HG02870 (cell line): ENCODE measurements at regions not wholly inside any gene's neighbourhood (a gene's known extent, or its start where the extent isn't known, plus 50 kb on each side); places are given as distances from the start of the nearest gene placed in this dataset.

Source experiments
- ATAC-seq: cut with Tn5 transposase; IDR thresholded peaks from one replicate; pipeline ENCODE4 v1.9.1; 2021; ENCODE audit warnings: mild to moderate bottlenecking, moderate library complexity; ENCODE audit not compliant: unreplicated experiment

GRCh38 chr3:127033171-127033570 is 50.3 kb downstream of the PLXNA1 start:
- no peak for ATAC-seq

GRCh38 chr3:127033786-127034185 is 50.9 kb downstream of the PLXNA1 start:
- no peak for ATAC-seq

DNA sequence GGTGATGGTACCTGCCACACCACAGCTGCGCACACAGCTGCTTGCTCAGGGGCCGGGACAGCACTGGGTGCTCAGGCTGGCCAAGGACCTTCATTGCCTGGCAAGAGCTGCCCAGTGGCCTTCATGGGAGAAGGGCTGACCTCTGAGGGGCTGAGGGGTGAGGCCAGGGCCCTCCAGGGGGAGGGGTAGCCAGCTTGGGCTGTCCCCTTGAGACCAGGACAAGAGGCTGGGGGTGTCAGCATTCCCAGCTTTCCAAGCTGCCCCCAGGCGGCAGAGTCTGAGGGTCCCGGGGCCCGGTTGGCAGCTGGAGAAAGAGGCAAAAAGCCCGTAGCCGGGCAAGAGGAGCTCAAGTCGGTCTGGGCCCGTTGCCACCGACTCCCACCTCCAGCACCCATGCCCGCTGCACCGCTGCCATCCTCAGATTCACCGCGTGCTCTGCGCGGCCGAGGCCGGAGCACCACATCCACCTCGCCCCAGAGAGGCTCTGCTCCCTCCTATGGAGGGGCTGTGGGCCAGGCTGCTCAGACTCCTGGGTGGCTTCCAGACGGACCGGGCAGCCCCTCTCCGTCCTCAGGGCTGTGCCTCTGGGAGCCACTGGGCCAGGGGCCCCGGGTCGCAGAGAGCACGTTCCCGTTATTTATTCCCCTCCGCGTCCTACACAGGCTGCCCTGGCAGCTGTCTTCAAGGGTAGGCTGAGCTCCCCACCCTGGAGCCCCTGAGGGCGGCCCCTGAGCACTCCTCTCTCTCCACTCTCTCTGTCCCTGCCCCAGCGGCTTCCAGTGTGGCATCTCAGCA is 51.5 kb downstream of the PLXNA1 start:
- ATAC-seq, result no peak

GRCh38 chr3:127034990-127035652 is 52.2 kb downstream of the PLXNA1 start:
- no peak for ATAC-seq

GRCh38 chr3:127035677-127036076 is 52.8 kb downstream of the PLXNA1 start:
- ATAC-seq, result no peak

DNA sequence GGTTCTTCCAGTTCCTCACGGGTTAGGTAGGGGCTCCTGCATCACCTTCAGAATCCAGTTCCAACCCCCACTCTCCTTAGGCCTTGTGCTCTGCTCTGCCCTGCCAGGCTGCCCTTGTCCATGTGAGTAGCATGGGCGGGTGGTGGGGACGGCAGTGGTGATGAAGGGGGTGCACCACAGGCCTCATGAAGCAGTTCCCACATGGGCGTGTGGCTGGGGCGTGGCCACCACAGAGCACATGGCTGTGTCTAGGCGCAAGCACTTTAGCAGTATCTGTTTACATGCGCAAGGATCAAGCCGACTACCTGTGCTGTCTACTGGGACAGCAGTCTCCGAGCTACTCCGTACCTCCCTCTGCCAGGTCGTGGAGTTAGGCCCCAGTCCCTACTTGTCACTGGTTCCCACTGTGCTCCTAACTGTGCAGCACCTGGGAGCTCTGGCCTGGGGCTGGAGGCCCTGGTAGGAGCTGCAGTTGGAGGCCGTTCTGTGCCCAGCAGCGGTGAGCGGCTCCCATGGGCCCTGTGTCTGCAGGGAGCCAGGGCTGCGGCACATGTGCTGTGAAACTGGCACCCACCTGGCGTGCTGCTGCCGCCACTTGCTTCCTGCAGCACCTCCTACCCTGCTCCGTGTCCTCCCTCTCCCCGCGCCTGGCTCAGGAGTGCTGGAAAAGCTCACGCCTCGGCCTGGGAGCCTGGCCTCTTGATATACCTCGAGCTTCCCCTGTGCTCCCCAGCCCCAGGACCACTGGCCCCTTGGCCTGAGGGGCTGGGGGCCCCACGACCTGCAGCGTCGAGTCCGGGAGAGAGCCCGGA is 53.5 kb downstream of the PLXNA1 start:
- ATAC-seq, result no peak

- no peak for ATAC-seq
These were observed 54.1 kb downstream of the PLXNA1 start for GRCh38 chr3:127037021-127037400.

DNA sequence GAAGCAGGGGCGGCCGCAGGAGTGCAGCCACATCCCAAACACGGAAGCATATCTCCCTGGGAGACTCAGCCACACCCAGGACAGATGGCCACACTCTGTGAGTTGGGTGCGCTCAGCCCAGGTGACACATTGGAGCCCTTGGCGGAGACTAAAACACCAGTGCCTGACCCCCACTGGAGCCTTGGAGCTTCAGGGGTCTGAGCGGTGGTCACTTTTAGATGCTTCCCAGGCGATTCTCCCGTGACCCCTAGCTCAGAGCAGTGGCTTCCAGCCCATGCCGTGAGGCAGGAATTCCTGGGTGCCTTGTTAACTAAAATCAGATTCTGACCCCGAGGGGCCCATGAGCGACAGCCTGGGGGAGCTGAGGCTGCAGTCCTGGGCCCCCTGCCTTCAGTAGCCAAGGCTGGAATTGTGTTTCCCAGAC is 54.5 kb downstream of the PLXNA1 start:
- no peak for ATAC-seq

DNA sequence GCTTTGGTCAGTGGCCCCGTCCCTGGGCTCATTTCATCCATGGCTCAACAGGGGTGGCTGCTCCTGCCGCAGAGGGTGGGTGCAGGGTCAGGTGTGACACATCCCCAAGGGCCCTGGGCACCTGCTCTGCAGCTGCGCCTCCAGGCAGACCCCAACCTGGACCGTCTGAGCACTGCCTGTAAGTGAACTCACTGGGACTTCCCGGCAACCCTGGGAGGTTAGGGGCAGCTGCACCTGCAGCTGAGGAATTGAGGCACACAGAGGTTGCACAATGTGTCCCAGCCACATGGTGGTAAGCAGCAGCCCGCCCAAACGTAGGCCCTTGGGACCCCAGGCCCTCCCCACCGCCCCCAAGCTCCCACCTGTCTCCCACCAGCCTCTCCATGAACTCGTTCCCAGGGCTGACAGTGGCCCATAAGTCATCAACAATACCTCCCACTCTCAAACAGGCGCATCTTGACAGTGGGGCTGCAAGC is 55.1 kb downstream of the PLXNA1 start:
- ATAC-seq, result no peak

DNA sequence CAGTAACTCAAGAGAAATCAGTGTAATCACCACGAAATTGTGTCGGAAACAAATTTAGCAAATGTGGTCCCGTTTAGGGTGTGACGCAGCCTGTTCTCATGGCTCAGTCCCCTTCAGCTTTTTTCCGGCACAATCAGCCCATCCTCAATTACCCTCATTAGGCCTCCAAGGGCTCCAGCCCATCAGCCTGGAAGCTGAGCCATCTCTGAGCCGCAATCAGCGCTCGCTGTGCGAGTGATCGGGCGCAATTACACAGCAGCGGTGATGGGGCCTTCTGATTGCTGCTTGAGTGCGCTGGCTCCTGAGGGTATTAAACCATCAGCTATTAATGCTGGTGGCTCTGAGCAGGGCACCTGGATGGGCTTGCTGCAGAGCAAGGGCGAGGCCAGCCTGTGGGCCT is 55.6 kb downstream of the PLXNA1 start:
- ATAC-seq, result no peak

DNA sequence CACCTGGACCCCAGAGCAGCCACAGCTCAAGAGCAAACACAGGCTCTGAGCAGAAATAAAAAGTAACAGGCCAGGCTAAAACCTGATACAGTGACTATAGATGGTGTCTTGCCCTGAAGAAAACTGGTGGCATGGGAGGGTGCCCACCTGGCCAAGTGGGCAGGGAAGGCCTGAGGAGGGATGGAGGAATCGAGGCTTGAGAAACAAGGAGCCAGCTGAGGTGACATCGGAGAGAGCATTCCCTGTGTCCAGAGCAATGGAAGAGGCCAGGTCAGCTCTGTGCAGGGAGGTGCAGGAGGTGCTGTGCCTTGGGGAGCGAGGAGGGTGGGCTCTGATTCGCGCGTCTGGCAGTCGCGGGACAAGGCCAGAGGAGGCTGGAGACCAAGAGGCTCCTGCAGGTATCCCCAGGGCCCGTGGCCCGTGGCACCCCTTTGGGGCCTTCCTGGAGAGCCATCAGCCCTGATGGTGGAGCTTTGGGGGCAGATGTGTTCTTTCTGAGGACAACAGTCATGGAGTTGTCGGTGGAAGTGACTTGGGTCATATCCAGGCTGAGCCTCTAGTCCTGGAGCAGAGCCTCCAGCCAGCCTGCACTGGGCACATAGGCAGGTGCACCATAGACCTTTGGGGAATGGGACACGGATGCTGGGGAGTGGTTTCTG is 56.1 kb downstream of the PLXNA1 start:
- ATAC-seq, result no peak

GRCh38 chr3:127039719-127040118 is 56.8 kb downstream of the PLXNA1 start:
- no peak for ATAC-seq

DNA sequence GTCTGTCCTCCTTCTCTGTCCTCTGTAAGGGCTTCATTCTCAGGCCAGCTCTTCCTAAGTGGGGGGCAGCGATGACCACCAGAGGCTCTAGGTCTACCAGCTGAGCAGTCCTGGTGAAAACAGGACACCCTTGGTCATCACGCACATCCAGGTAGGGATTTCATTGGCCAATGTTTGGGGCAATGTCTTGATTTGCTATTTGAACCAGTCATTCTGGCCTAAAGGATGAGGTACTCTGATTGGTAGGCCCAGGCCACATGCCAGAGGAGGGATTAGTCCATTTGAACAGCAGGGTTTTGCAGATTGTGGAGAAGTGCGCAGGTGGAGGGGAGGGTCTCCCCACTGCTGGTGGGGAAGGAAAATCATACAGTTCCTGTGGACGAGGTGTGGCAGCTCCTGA is 57.3 kb downstream of the PLXNA1 start:
- ATAC-seq, result no peak

DNA sequence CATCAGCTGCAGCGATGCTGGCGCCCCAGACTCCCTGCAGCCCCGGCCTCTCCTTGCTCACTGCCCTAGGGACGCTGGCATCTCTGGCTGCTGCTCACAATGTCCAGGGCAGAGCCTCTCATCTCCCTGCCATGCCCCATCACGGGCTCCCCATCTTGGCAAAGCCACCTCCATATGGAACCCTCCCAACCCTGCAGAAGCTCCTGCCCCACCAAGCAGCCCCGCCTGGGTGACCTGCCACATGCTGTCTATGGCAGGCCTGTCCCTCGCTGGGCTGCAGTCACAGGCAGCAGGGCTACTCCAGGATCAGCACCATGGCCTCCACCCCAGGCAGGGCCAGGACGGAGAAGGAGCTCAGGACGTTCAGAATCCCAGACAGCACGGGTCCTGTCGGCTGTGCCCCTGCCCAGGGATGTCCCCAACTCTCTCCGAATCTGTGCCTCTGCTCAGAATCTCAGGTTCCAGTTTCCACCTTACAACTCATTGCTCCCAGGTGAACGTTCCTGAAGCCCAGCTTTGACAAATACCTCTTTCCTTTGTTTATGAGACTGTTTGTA is 58.4 kb downstream of the PLXNA1 start:
- ATAC-seq, result no peak

DNA sequence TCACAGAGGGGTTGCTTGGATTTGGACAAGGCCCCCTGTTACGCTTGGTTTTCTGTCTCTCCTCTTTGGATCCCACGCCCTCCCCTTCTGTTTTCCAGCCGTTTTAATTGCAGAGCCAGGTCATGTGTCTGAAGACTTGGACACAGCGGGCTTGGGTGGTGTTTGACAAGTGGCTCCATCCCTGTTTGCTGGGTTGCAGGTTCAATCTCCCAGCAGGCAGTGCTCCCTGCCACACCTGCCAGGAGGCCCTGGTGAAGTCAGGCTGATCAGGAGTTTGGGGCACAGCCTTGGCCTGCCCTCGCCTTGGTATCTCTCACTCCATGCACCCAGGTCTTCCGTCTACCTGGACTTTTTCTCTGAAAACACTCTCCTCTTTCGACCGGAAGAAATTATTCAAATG is 59.0 kb downstream of the PLXNA1 start:
- no peak for ATAC-seq

GRCh38 chr3:127042634-127043033 is 59.7 kb downstream of the PLXNA1 start:
- ATAC-seq, result no peak

DNA sequence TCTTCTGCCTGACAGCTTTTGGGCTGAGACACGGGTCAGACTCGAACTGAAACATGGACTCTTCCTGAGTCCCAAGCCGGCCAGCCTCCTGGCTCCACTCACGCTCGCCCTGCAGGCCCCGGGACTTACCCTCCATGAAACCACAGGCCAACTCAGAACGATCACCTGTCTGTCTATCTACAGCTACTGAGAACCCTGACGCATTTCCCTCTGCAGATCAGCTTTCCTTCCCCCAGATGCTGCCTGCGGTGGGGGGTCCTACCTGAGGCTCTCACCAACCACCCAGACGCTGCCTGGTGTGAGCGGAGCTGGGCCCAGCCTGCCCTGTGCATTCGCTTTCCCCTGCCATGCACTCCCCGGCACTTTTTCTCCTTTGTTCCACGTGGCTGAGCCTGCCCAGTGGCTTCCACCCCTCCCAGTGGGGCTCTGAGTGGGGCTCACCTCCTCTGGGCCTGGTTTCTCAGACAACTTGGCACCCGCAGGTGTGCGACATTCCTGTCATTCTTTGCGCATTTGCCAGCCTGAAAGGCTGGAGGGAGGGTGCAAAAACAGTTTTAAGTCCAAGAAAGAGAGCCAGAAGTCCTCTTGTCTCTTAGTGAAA is 60.2 kb downstream of the PLXNA1 start:
- ATAC-seq, result no peak

DNA sequence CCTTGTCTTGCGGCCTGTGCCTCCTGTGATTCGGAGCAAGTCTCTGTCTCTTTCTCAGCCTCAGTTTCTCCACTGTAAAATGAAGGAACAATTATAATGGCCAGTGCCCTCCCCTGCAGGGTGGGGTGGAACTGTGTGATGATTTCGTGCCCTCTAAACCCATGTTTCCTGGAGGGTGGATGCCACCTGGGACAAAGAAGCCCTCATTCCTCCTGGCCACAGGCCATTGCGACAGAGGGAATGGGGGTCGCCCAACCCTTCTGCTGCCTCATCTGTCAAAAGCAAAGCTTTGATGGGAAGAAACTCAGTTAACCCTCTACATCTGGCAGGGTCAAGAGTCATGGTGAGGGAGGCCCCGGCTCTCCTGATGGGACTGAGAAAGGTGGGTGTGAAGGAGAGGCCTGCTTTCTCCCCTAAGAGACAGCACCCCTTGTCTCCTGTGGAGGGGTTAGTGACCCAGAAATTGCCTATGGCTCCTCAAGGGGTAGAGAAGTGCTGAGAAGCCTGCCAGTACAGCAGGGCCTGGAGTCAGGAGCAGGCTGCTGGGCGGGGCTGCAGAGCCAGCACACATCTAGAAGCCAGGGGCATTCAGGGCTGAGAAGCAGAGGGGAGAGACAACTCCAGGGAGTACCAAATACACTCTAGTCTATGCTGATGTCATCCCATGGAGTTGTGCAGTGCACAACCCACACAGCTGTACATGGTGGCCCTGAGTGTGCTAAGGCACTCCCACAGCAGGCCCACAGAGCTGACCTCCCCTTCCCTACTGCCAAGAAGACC is 61.0 kb downstream of the PLXNA1 start:
- no peak for ATAC-seq

DNA sequence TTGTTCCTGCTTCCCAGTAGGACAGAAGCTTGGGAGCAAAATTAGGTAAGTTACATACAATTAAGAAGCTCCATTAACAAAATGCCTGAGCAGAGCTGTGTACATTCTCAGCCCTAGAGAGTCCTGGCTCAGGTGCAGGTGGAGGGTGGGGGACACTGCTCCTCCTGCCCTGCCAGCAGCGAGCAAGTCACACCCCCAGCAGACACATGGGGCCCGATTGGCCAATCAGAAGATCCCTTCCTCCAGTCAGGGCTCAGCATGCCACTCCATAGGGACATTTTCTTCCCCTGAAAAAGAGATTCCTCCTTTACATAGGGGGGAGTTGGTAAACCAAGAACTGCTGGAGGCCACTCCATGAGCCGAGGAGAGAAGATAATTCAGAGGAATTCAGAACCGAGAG is 62.1 kb downstream of the PLXNA1 start:
- ATAC-seq, result no peak
